Esophagus squamous epithelium (tissue), 4 donors: ENCODE measurements at regions not wholly inside any gene's neighbourhood (a gene's known extent, or its start where the extent isn't known, plus 50 kb on each side); places are given as distances from the start of the nearest gene placed in this dataset.
"Not testable (repeated sequence)": the region's sequence is repeated elsewhere in the genome, so short reads cannot be mapped to it uniquely, and the experiment has no call there.

Experiments used
- CTCF ChIP-seq, 6 experiments: fragments of 450-650 bp in 4 of 6; fragments of 200-600 bp in 2 of 6; sonication (generic) in 2 of 6; IDR thresholded peaks; one replicate each; pipeline ENCODE4 v1.5.1; 2016 to 2019; ENCODE audit warnings: antibody characterized with exemption in 6 of 6, mild to moderate bottlenecking in 4 of 6, moderate library complexity in 4 of 6
- POLR2A ChIP-seq, 4 donors: fragments of 450-650 bp; IDR thresholded peaks; one replicate each; pipeline ENCODE4 v1.6.1; 2017; ENCODE audit warnings: antibody characterized with exemption in 4 of 4, mild to moderate bottlenecking in 4 of 4, moderate library complexity in 3 of 4

GRCh38 chr2:87311896-87312441 lies 290.3 kb upstream of the PLGLB1 start:
- not testable (repeated sequence) for TF ChIP-seq CTCF, POLR2A (IDR thresholded peaks at IDR 0.05)
